Heart left ventricle (tissue), 13 donors: ENCODE measurements at regions not wholly inside any gene's neighbourhood (a gene's known extent, or its start where the extent isn't known, plus 50 kb on each side); places are given as distances from the start of the nearest gene placed in this dataset.

ENCODE experiments used
- CTCF ChIP-seq, 12 donors: fragments of 200-600 bp; sonication (generic) in 4 of 12; IDR thresholded peaks; one replicate each; pipeline versions ENCODE4 v1.5.0 to v1.8.0; 2018 to 2022; ENCODE audit warnings: antibody characterized with exemption in 12 of 12, mild to moderate bottlenecking in 5 of 12
- POLR2A ChIP-seq, 2 donors: fragments of 450-650 bp; IDR thresholded peaks; one replicate each; pipeline ENCODE4 v1.6.1; 2017; ENCODE audit warnings: antibody characterized with exemption in 2 of 2, mild to moderate bottlenecking in 2 of 2, moderate library complexity in 2 of 2
- donor health status: ischemic (EF 13 %, LVEDD 7.1; RV severe dilation, severe dysfunction).
- donor health status: DM: no; HTN: yes; CAD: no.
- donor health status: DM: no; HTN: no; CAD: no.
- donor health status: ischemic (EF 25% LVEDD 6.9; RV normal size, moderate dysfunction).
- donor health status: ischemic (EF 25% LVEDD 5.7; RV mildly dilated, moderate dysfunction).
- donor health status: ischemic (EF 35%, LVEDD 5.7; RV mildly dilated, moderate dysfunction).
- donor health status: nonischemic (EF 11% LVEDD 7.7; RV severe dilation, severe dysfunction).
- donor health status: DM: yes; HTN: yes; CAD: no.
- donor health status: PGD.
- donor health status: ischemic (EF 29% LVEDD 5.4; RV normal size, mild dysfunction).
- donor health status: nonischemic (EF 23%, LVEDD 6.1; RV moderate dilation, normal function).

- TF ChIP-seq CTCF (IDR thresholded peaks at IDR 0.05), result no peak
- TF ChIP-seq POLR2A (IDR thresholded peaks at IDR 0.05), result no peak
Measured at GRCh38 chr2:128442891-128443302, 124.2 kb upstream of the HS6ST1 start.
